NCI-H1417 (cell line): ENCODE measurements at regions not wholly inside any gene's neighbourhood (a gene's known extent, or its start where the extent isn't known, plus 50 kb on each side); places are given as distances from the start of the nearest gene placed in this dataset.
A peak's percentile ranks its signal among the peaks of the same experiment; 100 is the strongest.

Experiments
- DNase-seq, 3 experiments: peaks; one replicate each; lab custom pipeline; 2025; lab: John Stamatoyannopoulos, UW

GRCh38 chr6:66825539-66825938 is 1118.5 kb upstream of the EYS start:
- peak in 2 of 3 experiments; percentile 53 to 84 for DNase-seq

GRCh38 chr6:66814156-66814555 is 1107.1 kb upstream of the EYS start:
- DNase-seq: no peak

GRCh38 chr6:66808771-66809170 is 1101.7 kb upstream of the EYS start:
- DNase-seq: no peak

- DNase-seq: peak in 2 of 3 experiments; percentile 9 to 44
Observed at GRCh38 chr6:66796987-66797386, 1090.0 kb upstream of the EYS start.

GRCh38 chr6:66788579-66788978 is 1081.6 kb upstream of the EYS start:
- no peak for DNase-seq

GRCh38 chr6:66772800-66773199 is 1065.8 kb upstream of the EYS start:
- no peak for DNase-seq

GRCh38 chr6:66771626-66772025 is 1064.6 kb upstream of the EYS start:
- DNase-seq: no peak

GRCh38 chr6:66751630-66752029 is 1044.6 kb upstream of the EYS start:
- DNase-seq: no peak

GRCh38 chr6:66740346-66740745 is 1033.3 kb upstream of the EYS start:
- no peak for DNase-seq

GRCh38 chr6:66735106-66735890 is 1028.3 kb upstream of the EYS start:
- no peak for DNase-seq

- DNase-seq: no peak
Observed at GRCh38 chr6:66731310-66731709, 1024.3 kb upstream of the EYS start.

GRCh38 chr6:66725670-66726069 is 1018.6 kb upstream of the EYS start:
- DNase-seq: no peak

- DNase-seq: no peak
Observed at GRCh38 chr6:66717801-66718200, 1010.8 kb upstream of the EYS start.

- no peak for DNase-seq
Observed at GRCh38 chr6:66699385-66699784, 992.4 kb upstream of the EYS start.

- DNase-seq: no peak
Observed at GRCh38 chr6:66689608-66690007, 982.6 kb upstream of the EYS start.

GRCh38 chr6:66687611-66688140 is 980.6 kb upstream of the EYS start:
- DNase-seq: peak in 1 of 3 experiments; percentile 6

- no peak for DNase-seq
Observed at GRCh38 chr6:66675906-66676305, 968.9 kb upstream of the EYS start.

- no peak for DNase-seq
Observed at GRCh38 chr6:66664112-66664511, 957.1 kb upstream of the EYS start.

- peak in 1 of 3 experiments; percentile 26 for DNase-seq
Observed at GRCh38 chr6:66662721-66663507, 955.9 kb upstream of the EYS start.

- peak in 1 of 3 experiments; percentile 43 for DNase-seq
Observed at GRCh38 chr6:66662196-66662595, 955.2 kb upstream of the EYS start.

GRCh38 chr6:66655420-66655819 is 948.4 kb upstream of the EYS start:
- no peak for DNase-seq

- no peak for DNase-seq
Observed at GRCh38 chr6:66638518-66638917, 931.5 kb upstream of the EYS start.

GRCh38 chr6:66638099-66638498 is 931.1 kb upstream of the EYS start:
- DNase-seq: no peak
